ENCODE measurements at regions not wholly inside any gene's neighbourhood (a gene's known extent, or its start where the extent isn't known, plus 50 kb on each side); places are given as distances from the start of the nearest gene placed in this dataset.

DNA sequence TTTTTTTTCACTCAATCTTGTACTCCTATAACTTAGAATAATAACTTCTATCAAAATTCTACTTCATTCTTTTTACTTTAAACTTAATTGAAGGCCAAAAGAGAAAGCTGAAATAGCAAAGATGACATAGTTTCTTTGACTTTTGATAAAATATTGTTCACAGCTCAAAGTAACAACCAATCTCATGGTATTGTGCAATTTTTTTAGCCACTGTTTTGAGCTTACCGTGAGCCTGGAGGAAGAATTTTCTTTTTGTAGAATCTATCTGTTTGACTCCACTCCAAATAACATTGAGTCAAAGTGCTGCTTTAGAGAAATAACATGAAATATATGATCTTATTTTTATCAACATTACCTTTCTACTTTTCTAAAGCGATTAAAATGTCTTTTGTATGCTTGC, 903.9 kb upstream of the FOXG1 start:
- no peak for TF ChIP-seq POLR2AphosphoS5 (IDR thresholded peaks at IDR 0.05)
- no peak for TF ChIP-seq POLR2A (IDR thresholded peaks at IDR 0.05)
- TF ChIP-seq, protein P1, sequence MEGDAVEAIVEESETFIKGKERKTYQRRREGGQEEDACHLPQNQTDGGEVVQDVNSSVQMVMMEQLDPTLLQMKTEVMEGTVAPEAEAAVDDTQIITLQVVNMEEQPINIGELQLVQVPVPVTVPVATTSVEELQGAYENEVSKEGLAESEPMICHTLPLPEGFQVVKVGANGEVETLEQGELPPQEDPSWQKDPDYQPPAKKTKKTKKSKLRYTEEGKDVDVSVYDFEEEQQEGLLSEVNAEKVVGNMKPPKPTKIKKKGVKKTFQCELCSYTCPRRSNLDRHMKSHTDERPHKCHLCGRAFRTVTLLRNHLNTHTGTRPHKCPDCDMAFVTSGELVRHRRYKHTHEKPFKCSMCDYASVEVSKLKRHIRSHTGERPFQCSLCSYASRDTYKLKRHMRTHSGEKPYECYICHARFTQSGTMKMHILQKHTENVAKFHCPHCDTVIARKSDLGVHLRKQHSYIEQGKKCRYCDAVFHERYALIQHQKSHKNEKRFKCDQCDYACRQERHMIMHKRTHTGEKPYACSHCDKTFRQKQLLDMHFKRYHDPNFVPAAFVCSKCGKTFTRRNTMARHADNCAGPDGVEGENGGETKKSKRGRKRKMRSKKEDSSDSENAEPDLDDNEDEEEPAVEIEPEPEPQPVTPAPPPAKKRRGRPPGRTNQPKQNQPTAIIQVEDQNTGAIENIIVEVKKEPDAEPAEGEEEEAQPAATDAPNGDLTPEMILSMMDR (IDR thresholded peaks at IDR 0.05): no peak
- TF ChIP-seq EP300 (IDR thresholded peaks at IDR 0.05): no peak
- ATAC-seq: no peak
- Histone ChIP-seq H3K4me3 (no peak overlapping the region), H3K27ac (no peak overlapping the region), H3K36me3 (no peaks in the 10 kb centered on the region), H3K4me1 (no peaks in the 10 kb centered on the region), H3K9me3 (no peaks in the 10 kb centered on the region), H3K27me3 (no peaks in the 10 kb centered on the region)
- WGBS, 2 donors (ENCODE audit: low coverage in 1 of 2): 43 to 56% methylated on average over 2 of the region's 2 CpGs

DNA sequence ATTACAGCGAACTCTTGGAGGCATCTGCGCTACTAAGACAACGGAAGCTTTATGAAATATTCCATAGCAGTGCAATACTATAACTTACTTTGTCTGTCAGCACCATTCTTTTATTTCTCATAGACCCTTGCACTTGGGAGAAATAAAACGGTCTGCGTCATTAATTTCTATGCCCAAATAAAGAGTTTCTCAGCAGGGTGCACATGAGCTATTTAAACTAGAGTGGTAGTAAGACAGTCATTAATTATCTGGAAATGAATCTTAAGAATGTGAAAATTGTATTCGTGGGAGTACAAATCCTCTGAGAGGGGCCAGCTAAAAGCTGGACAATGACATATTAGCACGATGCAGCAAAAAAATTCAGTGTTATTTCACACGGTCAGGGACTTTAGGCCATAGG, 903.4 kb upstream of the FOXG1 start:
- Histone ChIP-seq H3K36me3 (no peaks in the 10 kb centered on the region), H3K27me3 (no peaks in the 10 kb centered on the region), H3K4me3 (no peak overlapping the region), H3K4me1 (no peaks in the 10 kb centered on the region), H3K9me3 (no peaks in the 10 kb centered on the region), H3K27ac (no peak overlapping the region)
- WGBS, 2 donors (ENCODE audit: low coverage in 1 of 2): 39 to 59% methylated on average over 8 of the region's 8 CpGs
- TF ChIP-seq, protein P1 (IDR thresholded peaks at IDR 0.05): no peak
- TF ChIP-seq POLR2AphosphoS5 (IDR thresholded peaks at IDR 0.05) (no peak), EP300 (IDR thresholded peaks at IDR 0.05) (no peak)
- ATAC-seq: no peak

DNA sequence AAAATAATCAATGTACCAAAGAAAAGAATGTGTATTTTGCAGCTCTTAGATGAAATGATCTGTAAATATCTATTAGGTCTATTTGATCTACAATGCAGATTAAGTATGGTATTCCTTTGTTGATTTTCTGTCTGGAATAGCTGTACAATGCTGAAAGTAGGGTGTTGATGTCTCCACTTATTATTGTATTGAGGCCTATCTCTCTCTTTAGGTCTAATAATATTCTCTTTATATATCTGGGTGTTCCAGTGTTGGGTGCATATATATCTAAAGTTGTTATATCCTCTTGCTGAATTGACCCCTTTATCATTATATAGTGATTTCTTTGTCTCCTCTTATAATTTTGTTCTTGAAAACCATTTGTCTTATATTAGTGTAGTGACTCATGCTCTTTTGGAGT, 885.5 kb upstream of the FOXG1 start:
- peaks cover 0 to 5% (median 0%) of the 10 kb centered on the region in 3 donors for H3K9me3 ChIP-seq
- H3K4me1 ChIP-seq: no peaks in the 10 kb centered on the region
- no peak overlapping the region for H3K27ac ChIP-seq
- no peaks in the 10 kb centered on the region for H3K36me3 ChIP-seq
- no peak for TF ChIP-seq POLR2AphosphoS5 (IDR thresholded peaks at IDR 0.05)
- no peak for TF ChIP-seq EP300 (IDR thresholded peaks at IDR 0.05)
- no peak for TF ChIP-seq POLR2A (IDR thresholded peaks at IDR 0.05)
- TF ChIP-seq, protein P1 (IDR thresholded peaks at IDR 0.05): no peak
- ATAC-seq: no peak
- no peak overlapping the region for H3K4me3 ChIP-seq
- H3K27me3 ChIP-seq: no peaks in the 10 kb centered on the region

DNA sequence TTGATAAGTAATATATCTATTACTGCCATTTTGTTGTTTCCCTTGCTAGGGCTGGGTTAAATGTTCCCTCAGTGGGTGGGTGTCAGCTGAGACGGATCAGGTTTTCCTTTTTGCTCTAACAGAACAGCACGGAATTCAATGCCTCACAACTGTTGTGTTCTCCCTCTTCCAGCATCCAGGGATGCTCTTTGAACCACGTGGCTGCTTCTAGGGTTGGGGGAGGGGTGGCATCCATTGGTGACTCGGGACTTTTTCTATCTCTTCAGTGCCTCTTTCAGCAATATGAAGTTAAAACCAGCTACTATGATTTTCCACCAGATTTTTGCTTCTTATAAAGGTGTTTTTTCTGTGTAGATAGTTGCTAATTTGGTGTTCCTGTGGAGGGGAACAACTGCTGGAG, 884.9 kb upstream of the FOXG1 start:
- ATAC-seq: no peak
- Histone ChIP-seq H3K4me1 (no peaks in the 10 kb centered on the region), H3K27ac (no peak overlapping the region), H3K4me3 (no peak overlapping the region), H3K36me3 (no peaks in the 10 kb centered on the region), H3K27me3 (no peaks in the 10 kb centered on the region), H3K9me3 (peaks cover 0 to 5% (median 0%) of the 10 kb centered on the region in 3 donors)
- TF ChIP-seq POLR2AphosphoS5 (IDR thresholded peaks at IDR 0.05) (no peak), EP300 (IDR thresholded peaks at IDR 0.05) (no peak), POLR2A (IDR thresholded peaks at IDR 0.05) (no peak)
- TF ChIP-seq, protein P1 (IDR thresholded peaks at IDR 0.05): no peak
- WGBS, 2 donors (ENCODE audit: low coverage in 1 of 2): 40 to 48% methylated on average over 2 to 3 of the region's 4 CpGs

DNA sequence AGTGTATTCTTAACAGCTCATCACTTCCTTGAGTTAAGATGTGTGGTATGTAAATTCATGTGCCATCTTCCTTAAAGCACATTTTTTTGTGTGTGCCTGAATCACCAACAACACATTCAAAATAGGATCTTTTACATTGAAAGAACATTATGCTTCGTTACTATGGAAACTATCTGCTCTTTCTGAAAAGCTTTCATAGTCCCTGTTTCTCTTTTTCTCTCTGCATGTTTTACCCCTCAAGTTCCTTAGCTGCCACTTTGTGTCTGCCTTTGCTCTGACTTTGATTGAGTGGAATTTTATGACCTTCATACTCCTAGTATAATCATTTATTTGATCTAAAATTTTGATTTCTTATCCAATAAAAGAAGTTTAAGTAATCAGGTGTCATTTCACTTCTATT, 880.3 kb upstream of the FOXG1 start:
- 80 to 86% methylated on average over 1 of the region's 1 CpG for WGBS, 2 donors (ENCODE audit: low coverage in 1 of 2)
- peaks cover 0 to 3% (median 0%) of the 10 kb centered on the region in 3 donors for H3K9me3 ChIP-seq
- H3K27me3 ChIP-seq: no peaks in the 10 kb centered on the region
- no peak overlapping the region for H3K27ac ChIP-seq
- no peaks in the 10 kb centered on the region for H3K36me3 ChIP-seq
- H3K4me1 ChIP-seq: no peaks in the 10 kb centered on the region
- ATAC-seq: no peak
- TF ChIP-seq EP300 (IDR thresholded peaks at IDR 0.05): no peak
- TF ChIP-seq POLR2AphosphoS5 (IDR thresholded peaks at IDR 0.05): no peak
- no peak for TF ChIP-seq POLR2A (IDR thresholded peaks at IDR 0.05)
- TF ChIP-seq, protein P1 (IDR thresholded peaks at IDR 0.05): no peak
- H3K4me3 ChIP-seq: no peak overlapping the region

Data from gastroesophageal sphincter (tissue), 4 donors.